GM21423 (cell line): ENCODE measurements at regions not wholly inside any gene's neighbourhood (a gene's known extent, or its start where the extent isn't known, plus 50 kb on each side); places are given as distances from the start of the nearest gene placed in this dataset.
"Not testable (repeated sequence)": the region's sequence is repeated elsewhere in the genome, so short reads cannot be mapped to it uniquely, and the experiment has no call there.

ENCODE experiments used
- ATAC-seq: cut with Tn5 transposase; IDR thresholded peaks from one replicate; pipeline ENCODE4 v1.9.1; 2021; ENCODE audit warnings: mild to moderate bottlenecking, moderate library complexity; ENCODE audit not compliant: unreplicated experiment

- no peak for ATAC-seq
These were observed 1351.3 kb upstream of the NUDT12 start for GRCh38 chr5:104913841-104914281.

DNA sequence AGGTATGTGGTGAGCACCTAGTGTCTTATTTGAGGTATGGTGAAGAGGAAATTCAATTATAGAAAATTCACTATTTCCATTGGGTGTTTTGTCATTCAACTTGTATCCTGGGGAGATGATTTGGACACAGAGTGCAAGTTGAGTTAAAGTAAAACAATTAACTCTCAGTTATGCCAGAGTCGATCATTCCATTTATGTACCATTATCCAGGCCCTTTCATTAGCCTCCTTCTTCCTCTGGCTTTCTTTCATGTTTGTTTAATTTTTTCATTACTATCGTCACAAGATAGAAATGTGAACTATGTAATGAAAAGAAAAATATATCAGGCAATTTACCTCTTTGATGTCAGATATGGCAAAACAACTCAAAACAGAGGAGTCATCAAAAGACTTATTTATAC, 1347.2 kb upstream of the NUDT12 start:
- no peak for ATAC-seq

DNA sequence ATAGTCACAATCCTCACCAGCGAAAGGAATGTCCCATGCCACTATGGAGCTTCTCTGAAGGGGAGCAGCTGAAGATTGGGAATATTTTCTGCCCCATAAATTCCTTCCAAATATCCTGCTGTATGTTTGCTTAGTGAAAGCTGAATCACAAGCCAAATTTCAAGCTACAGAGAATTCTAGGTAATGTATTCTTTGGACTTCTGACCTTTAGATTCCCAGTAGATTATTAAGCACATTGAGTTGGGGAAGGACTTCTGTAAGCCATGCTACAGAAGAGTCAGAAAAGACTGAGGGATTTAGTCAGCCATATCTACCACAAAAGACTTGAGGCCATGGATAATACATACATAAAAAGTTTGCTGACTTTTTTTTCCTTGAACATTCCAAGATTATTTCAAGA, 1342.0 kb upstream of the NUDT12 start:
- ATAC-seq = no peak

DNA sequence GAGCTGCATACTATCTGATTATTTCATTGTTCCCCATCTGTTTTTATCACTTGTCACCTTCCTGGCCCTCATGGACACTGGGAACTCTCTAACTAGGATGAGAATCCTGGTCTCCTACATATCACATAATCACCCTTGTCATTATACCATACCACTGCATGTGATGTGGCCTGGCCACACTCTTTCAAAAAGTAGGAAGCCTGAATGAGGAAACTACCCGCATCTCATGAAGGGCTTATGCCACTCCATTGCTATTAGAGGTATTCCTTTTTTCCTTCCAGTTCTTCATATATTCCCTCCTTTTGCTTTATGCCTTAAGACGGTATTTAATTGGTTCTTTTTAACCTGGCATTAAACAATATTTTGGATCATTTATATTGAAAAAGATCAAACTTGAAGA, 1341.4 kb upstream of the NUDT12 start:
- ATAC-seq = no peak

GRCh38 chr5:104891596-104891995, 1329.0 kb upstream of the NUDT12 start:
- no peak for ATAC-seq

- ATAC-seq = no peak
These were observed 1328.2 kb upstream of the NUDT12 start for GRCh38 chr5:104890767-104891166.

- no peak for ATAC-seq
These were observed 1296.8 kb upstream of the NUDT12 start for GRCh38 chr5:104859437-104859836.

DNA sequence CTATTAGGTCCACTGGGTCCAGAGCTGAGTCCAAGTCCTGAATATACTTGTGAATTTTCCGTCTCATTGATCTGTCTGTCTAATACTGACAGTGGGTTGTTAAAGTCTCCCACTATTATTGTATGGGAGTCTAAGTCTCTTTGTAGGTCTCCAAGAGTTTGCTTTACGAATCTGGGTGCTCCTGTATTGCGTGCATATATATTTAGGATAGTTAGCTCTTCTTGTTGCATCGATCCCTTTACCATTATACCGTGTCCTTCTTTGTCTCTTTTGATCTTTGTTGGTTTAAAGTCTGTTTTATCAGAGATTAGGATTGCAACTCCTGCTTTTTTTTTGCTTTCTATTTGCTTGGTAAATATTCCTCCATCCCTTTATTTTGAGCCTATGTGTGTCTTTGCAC, 1289.5 kb upstream of the NUDT12 start:
- ATAC-seq = not testable (repeated sequence)

DNA sequence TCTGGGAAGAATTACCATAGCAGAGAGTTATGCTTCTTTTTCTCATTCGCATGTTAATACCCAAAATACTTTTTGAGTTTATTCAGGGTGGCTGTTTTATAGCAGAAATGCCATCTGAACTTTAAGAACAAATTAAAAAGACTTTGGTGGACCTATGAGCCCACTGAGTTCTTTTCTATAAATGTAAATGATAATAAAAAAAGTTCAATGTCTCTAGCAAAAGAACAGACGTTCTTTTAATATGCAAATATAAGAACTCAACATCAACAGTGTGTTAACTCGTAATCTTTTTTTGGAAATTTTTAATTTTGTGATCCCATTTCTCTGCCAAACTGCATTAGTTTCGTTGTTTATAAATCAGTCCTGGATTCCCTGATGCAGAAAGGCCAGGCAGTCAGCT, 1283.0 kb upstream of the NUDT12 start:
- no peak for ATAC-seq

GRCh38 chr5:104843822-104844221, 1281.2 kb upstream of the NUDT12 start:
- ATAC-seq = no peak

- ATAC-seq = no peak
These were observed 1277.7 kb upstream of the NUDT12 start for GRCh38 chr5:104840284-104840683.

GRCh38 chr5:104831515-104831914, 1268.9 kb upstream of the NUDT12 start:
- not testable (repeated sequence) for ATAC-seq

DNA sequence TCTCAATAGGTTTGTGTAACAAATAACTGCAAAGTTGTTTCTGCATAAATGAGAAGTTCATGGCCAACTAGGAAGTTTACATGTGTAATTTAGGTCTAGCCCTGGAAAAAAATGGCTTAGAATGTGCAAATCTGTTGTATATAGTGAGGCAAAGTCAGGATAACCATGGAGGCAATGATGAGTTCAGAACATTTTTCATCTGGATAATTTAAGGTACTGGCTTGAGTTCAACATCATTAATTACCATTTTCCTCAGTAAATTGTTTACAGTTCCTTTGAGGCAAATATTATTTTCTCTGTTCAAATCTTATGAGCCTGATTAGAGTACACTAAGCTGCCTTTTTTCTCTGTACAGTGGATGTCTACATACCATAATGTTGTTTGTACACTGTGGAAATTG, 1259.0 kb upstream of the NUDT12 start:
- no peak for ATAC-seq

DNA sequence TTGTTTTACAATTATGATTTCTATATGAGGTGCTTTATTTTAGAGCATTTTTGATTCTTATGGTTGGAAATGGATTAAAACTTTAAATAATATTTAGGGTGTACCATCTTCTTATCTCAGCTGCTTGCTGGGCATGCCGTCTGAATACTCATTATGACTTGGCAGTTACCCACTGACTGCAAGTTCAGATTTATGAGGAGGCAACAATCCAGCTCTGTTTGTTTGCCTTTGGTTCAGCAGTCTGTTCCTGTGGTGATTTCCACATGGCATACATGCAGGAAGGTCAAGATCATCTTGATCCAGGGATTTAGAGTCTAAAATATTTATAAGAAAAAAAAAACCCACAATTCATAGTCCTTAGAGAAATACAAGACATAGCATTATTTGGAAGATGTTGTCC, 1254.5 kb upstream of the NUDT12 start:
- ATAC-seq = no peak

- ATAC-seq = no peak
These were observed 1252.6 kb upstream of the NUDT12 start for GRCh38 chr5:104815212-104815611.

- ATAC-seq = no peak
These were observed 1238.0 kb upstream of the NUDT12 start for GRCh38 chr5:104800440-104801048.

DNA sequence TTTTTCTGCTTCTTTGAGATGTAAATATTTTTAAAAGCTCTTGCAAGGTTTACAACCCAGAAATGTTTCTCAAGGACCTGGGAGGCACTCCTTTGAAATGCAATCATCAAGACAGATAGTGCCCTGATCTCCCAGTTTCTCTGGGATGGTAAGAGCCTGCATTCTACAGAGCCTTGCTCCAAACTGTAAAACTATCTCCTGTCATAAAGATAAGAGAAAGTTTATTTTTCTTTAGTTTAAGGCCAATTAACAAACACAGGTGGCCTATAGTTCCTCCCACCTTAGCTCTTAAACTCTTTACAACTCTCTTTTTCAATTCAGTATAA, 1231.1 kb upstream of the NUDT12 start:
- ATAC-seq = no peak

DNA sequence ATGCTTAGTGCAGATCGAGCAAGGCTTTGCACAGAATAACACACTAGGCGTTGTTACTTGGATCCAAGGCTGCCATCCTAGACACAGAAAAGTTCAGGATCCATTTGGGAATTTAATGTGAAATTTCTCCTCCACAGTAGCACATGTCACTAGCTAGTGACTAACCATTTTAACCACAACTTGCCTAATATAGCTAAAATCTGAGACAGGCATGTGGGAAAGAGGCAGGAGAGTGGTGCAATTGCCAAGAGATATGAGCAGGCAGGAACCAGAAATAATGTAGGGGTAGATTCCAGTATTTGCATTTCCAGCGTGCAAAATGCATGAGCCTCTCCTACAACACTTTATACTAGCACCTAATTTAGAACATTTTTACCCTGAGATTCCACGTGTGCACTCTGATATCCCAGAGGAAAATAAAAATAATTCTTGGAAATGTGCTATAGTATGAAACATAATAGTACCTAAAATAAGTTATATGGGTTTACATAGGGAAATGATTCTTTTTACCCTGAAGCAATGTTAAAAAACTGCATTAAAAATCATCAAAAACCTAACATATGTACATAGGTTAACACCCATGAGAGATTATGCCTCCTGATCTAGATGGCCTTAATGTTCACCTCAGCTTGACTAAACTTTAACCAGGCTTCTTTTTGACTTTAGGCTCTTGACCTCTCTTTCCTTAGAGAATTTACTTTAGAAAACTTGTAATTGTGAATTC, 1230.6 kb upstream of the NUDT12 start:
- ATAC-seq = no peak

- ATAC-seq = no peak
These were observed 1226.8 kb upstream of the NUDT12 start for GRCh38 chr5:104789366-104789765.

DNA sequence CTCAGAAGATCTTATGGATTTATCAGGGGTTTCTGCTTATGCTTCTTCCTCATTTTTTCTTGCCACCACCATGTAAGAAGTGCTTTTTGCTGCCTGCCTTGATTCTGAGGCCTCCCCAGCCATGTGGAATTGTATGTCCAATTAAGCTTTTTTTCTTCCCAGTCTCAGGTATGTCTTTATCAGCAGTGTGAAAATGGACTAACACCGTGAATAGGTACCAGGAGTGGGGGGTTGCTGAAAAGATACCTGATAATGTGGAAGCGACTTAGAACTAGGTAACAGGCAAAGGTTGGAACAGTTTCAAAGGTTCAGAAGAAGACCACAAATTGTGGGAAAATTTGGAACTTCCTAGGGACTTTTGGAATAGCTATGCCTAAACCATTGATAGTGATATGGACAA, 1222.5 kb upstream of the NUDT12 start:
- ATAC-seq = no peak

DNA sequence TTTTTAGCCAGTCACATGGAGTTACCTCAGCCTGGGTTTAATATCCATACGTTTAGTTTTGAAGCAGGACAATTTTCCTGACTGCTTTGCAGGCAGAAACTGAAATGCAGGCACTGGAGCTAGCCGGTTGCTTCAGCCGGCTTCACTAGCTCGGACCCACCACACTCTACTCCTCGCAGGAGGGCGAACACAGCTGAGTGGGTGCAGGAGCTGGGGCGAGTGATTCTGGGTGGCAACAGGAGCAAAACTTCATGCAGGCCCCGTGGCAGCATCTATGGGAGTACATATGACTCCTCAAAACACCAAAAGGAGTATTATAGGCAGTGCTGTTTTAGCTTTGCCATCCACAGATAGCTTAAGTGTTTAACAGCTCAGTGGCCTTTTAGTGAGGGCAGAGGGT, 1211.8 kb upstream of the NUDT12 start:
- ATAC-seq = no peak

- ATAC-seq = no peak
These were observed 1201.6 kb upstream of the NUDT12 start for GRCh38 chr5:104764197-104764596.

DNA sequence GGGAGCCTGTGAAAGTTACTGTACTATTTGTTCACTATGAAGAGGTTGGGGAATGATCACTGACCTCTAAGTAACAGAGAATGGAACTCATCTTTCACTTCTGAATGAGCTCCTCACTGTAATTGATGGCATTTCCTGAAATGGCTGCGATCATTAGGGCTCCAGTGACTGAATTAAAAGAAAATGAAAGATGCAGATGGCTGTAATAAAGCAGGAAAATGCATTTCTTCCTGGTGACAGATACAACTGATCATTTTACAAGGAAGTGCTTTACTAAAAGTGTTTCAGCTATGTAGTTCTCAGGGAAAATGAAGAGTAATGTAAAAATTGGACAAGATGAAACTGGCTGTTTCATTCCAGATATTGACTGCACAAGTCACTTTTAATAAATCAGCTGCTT, 1200.6 kb upstream of the NUDT12 start:
- no peak for ATAC-seq
